ENCODE measurements at regions not wholly inside any gene's neighbourhood (a gene's known extent, or its start where the extent isn't known, plus 50 kb on each side); places are given as distances from the start of the nearest gene placed in this dataset.

DNA sequence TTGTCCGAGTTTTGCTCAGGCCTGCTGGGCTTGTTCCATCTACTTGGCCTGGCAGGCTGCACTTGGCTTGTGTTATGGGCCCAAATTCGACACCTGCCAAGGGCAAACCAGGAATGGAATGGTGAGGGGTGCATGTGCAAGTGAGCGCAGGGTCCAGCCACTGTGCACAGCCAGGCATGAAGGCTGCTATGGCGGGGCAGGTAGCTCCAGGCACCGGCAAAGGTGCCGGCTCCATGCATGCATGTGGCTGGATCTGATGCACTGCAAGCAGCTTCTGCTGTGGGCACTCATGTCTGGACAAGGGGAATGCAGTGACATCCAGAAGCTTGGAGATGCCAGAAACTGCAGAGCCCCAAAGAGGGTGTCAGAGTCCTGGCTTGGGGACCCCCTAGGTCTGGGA, 463.0 kb downstream of the EPHA3 start:
- in situ Hi-C loops (cut with MboI): no loop called here
- TF ChIP-seq EGR1 (conservative IDR thresholded peaks at IDR 0.05): no peak
- no peak for TF ChIP-seq PHB2 (IDR thresholded peaks at IDR 0.05; ENCODE audit: low read depth)
- TF ChIP-seq, protein P1, sequence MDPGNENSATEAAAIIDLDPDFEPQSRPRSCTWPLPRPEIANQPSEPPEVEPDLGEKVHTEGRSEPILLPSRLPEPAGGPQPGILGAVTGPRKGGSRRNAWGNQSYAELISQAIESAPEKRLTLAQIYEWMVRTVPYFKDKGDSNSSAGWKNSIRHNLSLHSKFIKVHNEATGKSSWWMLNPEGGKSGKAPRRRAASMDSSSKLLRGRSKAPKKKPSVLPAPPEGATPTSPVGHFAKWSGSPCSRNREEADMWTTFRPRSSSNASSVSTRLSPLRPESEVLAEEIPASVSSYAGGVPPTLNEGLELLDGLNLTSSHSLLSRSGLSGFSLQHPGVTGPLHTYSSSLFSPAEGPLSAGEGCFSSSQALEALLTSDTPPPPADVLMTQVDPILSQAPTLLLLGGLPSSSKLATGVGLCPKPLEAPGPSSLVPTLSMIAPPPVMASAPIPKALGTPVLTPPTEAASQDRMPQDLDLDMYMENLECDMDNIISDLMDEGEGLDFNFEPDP (CRISPR knock-in tag; IDR thresholded peaks at IDR 0.05): no peak
- TF ChIP-seq, protein P2, sequence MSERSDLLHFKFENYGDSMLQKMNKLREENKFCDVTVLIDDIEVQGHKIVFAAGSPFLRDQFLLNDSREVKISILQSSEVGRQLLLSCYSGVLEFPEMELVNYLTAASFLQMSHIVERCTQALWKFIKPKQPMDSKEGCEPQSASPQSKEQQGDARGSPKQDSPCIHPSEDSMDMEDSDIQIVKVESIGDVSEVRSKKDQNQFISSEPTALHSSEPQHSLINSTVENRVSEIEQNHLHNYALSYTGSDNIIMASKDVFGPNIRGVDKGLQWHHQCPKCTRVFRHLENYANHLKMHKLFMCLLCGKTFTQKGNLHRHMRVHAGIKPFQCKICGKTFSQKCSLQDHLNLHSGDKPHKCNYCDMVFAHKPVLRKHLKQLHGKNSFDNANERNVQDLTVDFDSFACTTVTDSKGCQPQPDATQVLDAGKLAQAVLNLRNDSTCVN (CRISPR knock-in tag; IDR thresholded peaks at IDR 0.05): no peak
- TF ChIP-seq, protein P3, sequence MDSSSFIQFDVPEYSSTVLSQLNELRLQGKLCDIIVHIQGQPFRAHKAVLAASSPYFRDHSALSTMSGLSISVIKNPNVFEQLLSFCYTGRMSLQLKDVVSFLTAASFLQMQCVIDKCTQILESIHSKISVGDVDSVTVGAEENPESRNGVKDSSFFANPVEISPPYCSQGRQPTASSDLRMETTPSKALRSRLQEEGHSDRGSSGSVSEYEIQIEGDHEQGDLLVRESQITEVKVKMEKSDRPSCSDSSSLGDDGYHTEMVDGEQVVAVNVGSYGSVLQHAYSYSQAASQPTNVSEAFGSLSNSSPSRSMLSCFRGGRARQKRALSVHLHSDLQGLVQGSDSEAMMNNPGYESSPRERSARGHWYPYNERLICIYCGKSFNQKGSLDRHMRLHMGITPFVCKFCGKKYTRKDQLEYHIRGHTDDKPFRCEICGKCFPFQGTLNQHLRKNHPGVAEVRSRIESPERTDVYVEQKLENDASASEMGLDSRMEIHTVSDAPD (CRISPR knock-in tag; IDR thresholded peaks at IDR 0.05): no peak
- no peak for TF ChIP-seq TCF7L2 (IDR thresholded peaks at IDR 0.05; ENCODE audit: low read depth, low read length)
- no peak for TF ChIP-seq RBM17 (IDR thresholded peaks at IDR 0.05; ENCODE audit: borderline replicate concordance, low read depth, low read length)
- TF ChIP-seq POLR3G (IDR thresholded peaks at IDR 0.05; ENCODE audit: extremely low read depth, insufficient read length, insufficient replicate concordance): no peak
- no peak for TF ChIP-seq PRPF4 (IDR thresholded peaks at IDR 0.05; ENCODE audit: insufficient read depth, low read depth, low read length, poor library complexity, severe bottlenecking)
- TF ChIP-seq TSC22D4 (tag; IDR thresholded peaks at IDR 0.05): no peak
- no peak for TF ChIP-seq NCOA6 (IDR thresholded peaks at IDR 0.05)
- no peak for TF ChIP-seq SMARCC2 (IDR thresholded peaks at IDR 0.05; ENCODE audit: low read depth)
- TF ChIP-seq, protein P4, sequence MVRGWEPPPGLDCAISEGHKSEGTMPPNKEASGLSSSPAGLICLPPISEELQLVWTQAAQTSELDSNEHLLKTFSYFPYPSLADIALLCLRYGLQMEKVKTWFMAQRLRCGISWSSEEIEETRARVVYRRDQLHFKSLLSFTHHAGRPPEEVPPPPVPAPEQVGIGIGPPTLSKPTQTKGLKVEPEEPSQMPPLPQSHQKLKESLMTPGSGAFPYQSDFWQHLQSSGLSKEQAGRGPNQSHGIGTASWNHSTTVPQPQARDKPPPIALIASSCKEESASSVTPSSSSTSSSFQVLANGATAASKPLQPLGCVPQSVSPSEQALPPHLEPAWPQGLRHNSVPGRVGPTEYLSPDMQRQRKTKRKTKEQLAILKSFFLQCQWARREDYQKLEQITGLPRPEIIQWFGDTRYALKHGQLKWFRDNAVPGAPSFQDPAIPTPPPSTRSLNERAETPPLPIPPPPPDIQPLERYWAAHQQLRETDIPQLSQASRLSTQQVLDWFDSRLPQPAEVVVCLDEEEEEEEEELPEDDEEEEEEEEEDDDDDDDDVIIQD (CRISPR knock-in tag; IDR thresholded peaks at IDR 0.05): no peak
- no peak for TF ChIP-seq HEY1 (CRISPR knock-in tag; IDR thresholded peaks at IDR 0.05; ENCODE audit: borderline replicate concordance)
- no peak for TF ChIP-seq RFX7 (CRISPR knock-in tag; IDR thresholded peaks at IDR 0.05)
- TF ChIP-seq HMBOX1 (IDR thresholded peaks at IDR 0.05): no peak
- no peak for TF ChIP-seq SMC3 (conservative IDR thresholded peaks at IDR 0.05; ENCODE audit: insufficient read depth, low read depth, low read length)
- TF ChIP-seq TBP (optimal IDR thresholded peaks at IDR 0.05; ENCODE audit: low read depth, low read length): no peak
- TF ChIP-seq NFXL1 (CRISPR knock-in tag; IDR thresholded peaks at IDR 0.05): no peak

More for the DNA sequence above, 463.0 kb downstream of the EPHA3 start:
- Histone ChIP-seq H3K27ac (ENCODE audit: extremely low read depth, low read depth, low read length) (no peak overlapping the region), H2AFZ (ENCODE audit: low read depth, low read length) (no peak overlapping the region), H3K36me3 (ENCODE audit: control insufficient read depth, insufficient read depth, low read length) (no peaks in the 10 kb centered on the region), H3K9me1 (ENCODE audit: control insufficient read depth, insufficient read depth, low read length) (no peaks in the 10 kb centered on the region), H3K9ac (ENCODE audit: insufficient read depth in 1 of 2, low read depth in 2 of 2, low read length in 2 of 2) (no peak overlapping the region), H3K4me2 (ENCODE audit: insufficient read depth, low read length) (no peak overlapping the region), H3K79me2 (ENCODE audit: control insufficient read depth, insufficient read depth, low read length) (no peaks in the 10 kb centered on the region), H4K20me1 (replicated peaks; ENCODE audit: control insufficient read depth, insufficient read depth, low read length) (no peaks in the 10 kb centered on the region), H3K4me1 (replicated peaks in 1 of 2; ENCODE audit: control insufficient read depth in 2 of 2, insufficient read depth in 2 of 2, low read length in 2 of 2) (no peaks in the 10 kb centered on the region), H3K9me3 (replicated peaks; ENCODE audit: control insufficient read depth, insufficient read depth, low read depth, low read length) (no peaks in the 10 kb centered on the region), H3K4me3 (no peak overlapping the region), H3K27me3 (ENCODE audit: control insufficient read depth in 2 of 2, insufficient read depth in 2 of 2, low read length in 2 of 2) (no peaks in the 10 kb centered on the region)
- ChIA-PET CTCF (ENCODE audit: low intra/inter-chr PET ratio) (no interaction called here), POLR2A (no interaction called here)
- ATAC-seq: no peak
- BruUV-seq (replicated peaks): no TSS peak
- DNase-seq (ENCODE audit: extremely low read depth in 1 of 4, low spot score in 3 of 4): no peak
- intact Hi-C loops (cut with micrococcal nuclease): no loop called here
- no peak for FAIRE-seq
- WGBS (ENCODE audit: insufficient coverage, low coverage, missing lambda C conversion rate): 0% methylated on average over 6 of the region's 6 CpGs
